ENCODE measurements at regions not wholly inside any gene's neighbourhood (a gene's known extent, or its start where the extent isn't known, plus 50 kb on each side); places are given as distances from the start of the nearest gene placed in this dataset.
A peak's percentile ranks its signal among the peaks of the same experiment; 100 is the strongest.

GRCh38 chr5:52665559-52665958 lies 122.2 kb upstream of the ITGA1 start:
- no peaks in the 10 kb centered on the region for H3F3A ChIP-seq (ENCODE audit: low read depth)
- H3K27ac Mint-ChIP-seq = no peak overlapping the region
- no peaks in the 10 kb centered on the region for H4K20me1 ChIP-seq (ENCODE audit: low read depth)
- H3K79me2 ChIP-seq (ENCODE audit: low read depth) = no peaks in the 10 kb centered on the region
- no peak overlapping the region for H3K9ac ChIP-seq
- no peak overlapping the region for H3K4me3 Mint-ChIP-seq
- H3K4me2 ChIP-seq = no peak overlapping the region
- no peaks in the 10 kb centered on the region for H3K27me3 ChIP-seq
- no peak overlapping the region for H3K4me3 ChIP-seq
- H3K9me3 Mint-ChIP-seq = no peaks in the 10 kb centered on the region
- no peaks in the 10 kb centered on the region for H3K36me3 ChIP-seq
- no peak for TF ChIP-seq EZH2phosphoT487 (IDR thresholded peaks at IDR 0.05)
- no peak for TF ChIP-seq EZH2 (IDR thresholded peaks at IDR 0.05)
- TF ChIP-seq, protein P1, sequence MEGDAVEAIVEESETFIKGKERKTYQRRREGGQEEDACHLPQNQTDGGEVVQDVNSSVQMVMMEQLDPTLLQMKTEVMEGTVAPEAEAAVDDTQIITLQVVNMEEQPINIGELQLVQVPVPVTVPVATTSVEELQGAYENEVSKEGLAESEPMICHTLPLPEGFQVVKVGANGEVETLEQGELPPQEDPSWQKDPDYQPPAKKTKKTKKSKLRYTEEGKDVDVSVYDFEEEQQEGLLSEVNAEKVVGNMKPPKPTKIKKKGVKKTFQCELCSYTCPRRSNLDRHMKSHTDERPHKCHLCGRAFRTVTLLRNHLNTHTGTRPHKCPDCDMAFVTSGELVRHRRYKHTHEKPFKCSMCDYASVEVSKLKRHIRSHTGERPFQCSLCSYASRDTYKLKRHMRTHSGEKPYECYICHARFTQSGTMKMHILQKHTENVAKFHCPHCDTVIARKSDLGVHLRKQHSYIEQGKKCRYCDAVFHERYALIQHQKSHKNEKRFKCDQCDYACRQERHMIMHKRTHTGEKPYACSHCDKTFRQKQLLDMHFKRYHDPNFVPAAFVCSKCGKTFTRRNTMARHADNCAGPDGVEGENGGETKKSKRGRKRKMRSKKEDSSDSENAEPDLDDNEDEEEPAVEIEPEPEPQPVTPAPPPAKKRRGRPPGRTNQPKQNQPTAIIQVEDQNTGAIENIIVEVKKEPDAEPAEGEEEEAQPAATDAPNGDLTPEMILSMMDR (IDR thresholded peaks at IDR 0.05) = no peak
- H3K27me3 Mint-ChIP-seq (ENCODE audit: insufficient read depth, low read depth) = peaks cover 3% of the 10 kb centered on the region
- H3K4me1 ChIP-seq = no peaks in the 10 kb centered on the region
- H2AFZ ChIP-seq (replicated peaks) = peak overlapping the region; percentile 65
- no peaks in the 10 kb centered on the region for H3K9me3 ChIP-seq (ENCODE audit: low read depth)
- DNase-seq (ENCODE audit: low spot score) = no peak
- no peak overlapping the region for H3K27ac ChIP-seq
- no peaks in the 10 kb centered on the region for H3K4me1 Mint-ChIP-seq
- H3K36me3 Mint-ChIP-seq = no peaks in the 10 kb centered on the region

GRCh38 chr5:52668139-52668538 lies 119.6 kb upstream of the ITGA1 start:
- Histone ChIP-seq H3K36me3 (no peaks in the 10 kb centered on the region), H3K9ac (no peak overlapping the region), H3K9me3 (ENCODE audit: low read depth) (no peaks in the 10 kb centered on the region), H4K20me1 (ENCODE audit: low read depth) (no peaks in the 10 kb centered on the region), H3K4me3 (no peak overlapping the region), H3K27ac (no peak overlapping the region), H3K79me2 (ENCODE audit: low read depth) (no peaks in the 10 kb centered on the region), H3F3A (ENCODE audit: low read depth) (no peaks in the 10 kb centered on the region), H3K4me2 (no peak overlapping the region), H2AFZ (replicated peaks) (no peak overlapping the region), H3K27me3 (no peaks in the 10 kb centered on the region), H3K4me1 (no peaks in the 10 kb centered on the region)
- Mint-ChIP-seq H3K9me3 (no peaks in the 10 kb centered on the region), H3K4me1 (no peaks in the 10 kb centered on the region), H3K27ac (no peak overlapping the region), H3K4me3 (no peak overlapping the region), H3K36me3 (no peaks in the 10 kb centered on the region), H3K27me3 (ENCODE audit: insufficient read depth, low read depth) (peaks cover 3% of the 10 kb centered on the region)
- no peak for DNase-seq (ENCODE audit: low spot score)
- TF ChIP-seq EZH2phosphoT487 (IDR thresholded peaks at IDR 0.05) = no peak
- TF ChIP-seq, protein P1 (IDR thresholded peaks at IDR 0.05) = no peak
- no peak for TF ChIP-seq EZH2 (IDR thresholded peaks at IDR 0.05)

GRCh38 chr5:52668544-52669185 lies 119.1 kb upstream of the ITGA1 start:
- H3K4me2 ChIP-seq = no peak overlapping the region
- no peak overlapping the region for H3K27ac ChIP-seq
- H3K9ac ChIP-seq = no peak overlapping the region
- no peaks in the 10 kb centered on the region for H3F3A ChIP-seq (ENCODE audit: low read depth)
- no peak for DNase-seq (ENCODE audit: low spot score)
- Mint-ChIP-seq H3K4me1 (no peaks in the 10 kb centered on the region), H3K36me3 (no peaks in the 10 kb centered on the region), H3K9me3 (no peaks in the 10 kb centered on the region), H3K27me3 (ENCODE audit: insufficient read depth, low read depth) (peaks cover 3% of the 10 kb centered on the region), H3K4me3 (no peak overlapping the region), H3K27ac (no peak overlapping the region)
- no peaks in the 10 kb centered on the region for H3K27me3 ChIP-seq
- H3K36me3 ChIP-seq = no peaks in the 10 kb centered on the region
- no peaks in the 10 kb centered on the region for H3K4me1 ChIP-seq
- no peak overlapping the region for H3K4me3 ChIP-seq
- no peak overlapping the region for H2AFZ ChIP-seq (replicated peaks)
- no peaks in the 10 kb centered on the region for H3K79me2 ChIP-seq (ENCODE audit: low read depth)
- H4K20me1 ChIP-seq (ENCODE audit: low read depth) = no peaks in the 10 kb centered on the region
- H3K9me3 ChIP-seq (ENCODE audit: low read depth) = no peaks in the 10 kb centered on the region
- TF ChIP-seq, protein P1 (IDR thresholded peaks at IDR 0.05) = no peak
- TF ChIP-seq EZH2phosphoT487 (IDR thresholded peaks at IDR 0.05) (no peak), EZH2 (IDR thresholded peaks at IDR 0.05) (no peak)

Data from neural progenitor cell (in vitro differentiated cells).